GM12878 (cell line): ENCODE measurements at regions not wholly inside any gene's neighbourhood (a gene's known extent, or its start where the extent isn't known, plus 50 kb on each side); places are given as distances from the start of the nearest gene placed in this dataset.

Experiments used
- ATAC-seq: fragments of 200-7000 bp; cut with Tn5 transposase; 3 replicates; pipeline ENCODE4 v1.9.1; 2020; ENCODE audit warnings: mild to moderate bottlenecking, moderate library complexity
- BruUV-seq: library from RNA; stranded (reverse); fragments of 400-500 nt; replicated peaks from 2 replicates; lab custom pipeline; 2021; lab: Mats Ljungman, UMichigan
- CTCF ChIA-PET: fragments of 300-600 bp; sonication (Branson Sonifier 250); formaldehyde crosslinking; extraction: SDS; loops from one replicate; lab custom pipeline; 2021; ENCODE audit warnings: inconsistent platforms; lab: Yijun Ruan, JAX
- POLR2A ChIA-PET: fragments of 350-600 bp; formaldehyde crosslinking; extraction: SDS; loops from one replicate; lab custom pipeline; 2021; ENCODE audit warnings: inconsistent platforms; lab: Charles Lee
- RAD21 ChIA-PET: fragments of 300-600 bp; sonication (Branson Sonifier 250); formaldehyde crosslinking; loops from one replicate; lab custom pipeline; 2023; ENCODE audit warnings: antibody characterized with exemption; ENCODE audit not compliant: unreplicated experiment; lab: Charles Lee
- SMC1A ChIA-PET: fragments of 300-600 bp; sonication (Branson Sonifier 250); formaldehyde crosslinking; loops from one replicate; lab custom pipeline; 2023; ENCODE audit not compliant: unreplicated experiment, uncharacterized antibody; lab: Charles Lee
- DNase-seq: peaks from one replicate; pipeline ENCODE4 v3.0.0-alpha.2; 2011; ENCODE audit warnings: low read depth, low spot score
- FAIRE-seq: peaks from 3 replicates; lab custom pipeline; 2011; peaks lifted over from hg19 to GRCh38; lab: Jason Lieb, UNC
- H2AFZ ChIP-seq: 2 replicates; pipeline ENCODE4 v1.6.0; 2011; ENCODE audit warnings: low read depth, low read length, control low read depth; ENCODE audit not compliant: control insufficient read depth
- H3K27ac ChIP-seq: 2 replicates; pipeline ENCODE4 v1.5.1; 2011; ENCODE audit warnings: control low read depth; ENCODE audit not compliant: control insufficient read depth, insufficient read depth
- H3K27me3 ChIP-seq, 2 experiments: replicated peaks in 1 of 2; 2 replicates each; pipeline versions ENCODE4 v1.6.0 to v1.6.1; 2011; ENCODE audit warnings: low read length in 1 of 2; ENCODE audit not compliant: control insufficient read depth in 2 of 2, insufficient read depth in 2 of 2
- H3K36me3 ChIP-seq, 2 experiments: 2 replicates each; pipeline ENCODE4 v1.5.1; 2011; ENCODE audit warnings: low read length in 1 of 2; ENCODE audit not compliant: control insufficient read depth in 2 of 2, insufficient read depth in 2 of 2
- H3K4me1 ChIP-seq: 2 replicates; pipeline ENCODE4 v1.6.1; 2011; ENCODE audit warnings: mild to moderate bottlenecking, low read length, moderate library complexity, mixed read lengths; ENCODE audit not compliant: control insufficient read depth, insufficient read depth
- H3K4me2 ChIP-seq: 2 replicates; pipeline ENCODE4 v1.6.0; 2011; ENCODE audit warnings: control low read depth; ENCODE audit not compliant: control insufficient read depth, insufficient read depth
- H3K4me3 ChIP-seq: fragments of 200-600 bp; sonication (generic); 2 replicates; pipeline ENCODE4 v1.5.1; 2016
- H3K79me2 ChIP-seq: 2 replicates; pipeline ENCODE4 v1.6.0; 2011; ENCODE audit warnings: low read length; ENCODE audit not compliant: control insufficient read depth, insufficient read depth
- H3K9ac ChIP-seq: 2 replicates; pipeline ENCODE4 v1.8.0; 2011; ENCODE audit warnings: low read length, control low read depth, mixed read lengths; ENCODE audit not compliant: control insufficient read depth, insufficient read depth
- H3K9me3 ChIP-seq: replicated peaks from 3 replicates; pipeline ENCODE4 v1.5.1; 2011; ENCODE audit warnings: mild to moderate bottlenecking, low read length; ENCODE audit not compliant: control insufficient read depth, insufficient read depth
- H4K20me1 ChIP-seq: 2 replicates; pipeline ENCODE4 v1.6.0; 2011; ENCODE audit not compliant: control insufficient read depth, insufficient read depth
- IRF5 ChIP-seq: fragments of 450-650 bp; IDR thresholded peaks from 2 replicates; pipeline ENCODE4 v1.6.1; 2017; ENCODE audit warnings: borderline replicate concordance
- MLLT1 ChIP-seq: fragments of 450-650 bp; IDR thresholded peaks from 2 replicates; pipeline ENCODE4 v1.6.1; 2016; ENCODE audit warnings: mild to moderate bottlenecking
- RAD21 ChIP-seq: IDR thresholded peaks from 2 replicates; pipeline ENCODE4 v1.6.1; 2011; ENCODE audit warnings: mild to moderate bottlenecking, low read depth, low read length, moderate library complexity; ENCODE audit not compliant: insufficient read depth
- ZBTB11 ChIP-seq: fragments of 450-650 bp; formaldehyde crosslinking; IDR thresholded peaks from 2 replicates; pipeline ENCODE4 v1.5.0; 2022; ENCODE audit warnings: mild to moderate bottlenecking, missing genetic modification characterization
- ZNF207 ChIP-seq: fragments of 450-650 bp; IDR thresholded peaks from 2 replicates; pipeline ENCODE4 v1.6.1; 2014; ENCODE audit warnings: antibody characterized with exemption, mild to moderate bottlenecking, borderline replicate concordance
- ZNF274 ChIP-seq: IDR thresholded peaks from one replicate; pipeline ENCODE4 v1.8.0; 2011; ENCODE audit not compliant: insufficient read length, insufficient read depth
- ZNF687 ChIP-seq: fragments of 450-650 bp; IDR thresholded peaks from 2 replicates; pipeline ENCODE4 v1.6.1; 2017; ENCODE audit warnings: mild to moderate bottlenecking, moderate library complexity
- WGBS: methylation state at CpG from one replicate; pipeline ENCODE4 v1.1.6; 2016; ENCODE audit warnings: low lambda C conversion rate; ENCODE audit not compliant: insufficient replicate concordance, insufficient coverage; ENCODE audit errors: missing lambda C conversion rate; 5-methylcytosine and 5-hydroxymethylcytosine counted together
- in situ Hi-C: fragments of 300-500 bp; cut with MboI; formaldehyde crosslinking; loops from 9 replicates; pipeline ENCODE4 v1.14.3; 2018; ENCODE audit warnings: mixed read lengths
- intact Hi-C: fragments of 100-400 bp; cut with micrococcal nuclease; formaldehyde crosslinking; loops from one replicate; pipeline ENCODE4 v1.14.2; 2022; ENCODE audit not compliant: unreplicated experiment
- TF ChIP-seq, protein P1 (sequence below): fragments of 450-650 bp; IDR thresholded peaks from 2 replicates; pipeline ENCODE4 v1.6.1; 2017; ENCODE audit warnings: mild to moderate bottlenecking, low read depth, inconsistent platforms; ENCODE audit not compliant: poor library complexity, severe bottlenecking

DNA sequence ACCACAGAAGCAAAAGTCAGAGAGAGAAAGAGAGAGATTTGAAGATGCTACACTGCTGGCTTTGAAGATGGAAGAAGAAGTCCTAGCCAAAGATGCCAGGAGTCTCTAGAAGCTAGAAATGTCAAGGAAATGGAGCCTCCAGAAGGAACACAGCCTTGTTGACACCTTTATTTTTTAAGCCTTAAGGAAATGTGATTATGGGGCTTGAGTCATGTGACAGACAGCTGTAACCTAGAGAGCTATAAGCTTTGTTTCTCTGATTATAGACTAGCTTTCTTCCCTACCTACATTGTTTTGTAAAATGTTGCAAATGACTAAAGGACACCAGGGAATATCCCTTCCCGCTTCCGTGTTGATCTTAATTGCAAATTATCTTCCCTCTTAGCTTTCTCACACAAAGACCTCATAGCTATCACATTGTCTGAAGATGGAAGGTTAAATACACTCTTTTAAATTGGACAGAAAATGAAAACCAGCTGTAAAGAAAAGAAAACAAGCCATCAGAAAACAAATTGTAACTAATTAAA is 199.9 kb downstream of the ARHGAP12 start:
- BruUV-seq, result no TSS peak
- RAD21 ChIA-PET, result no interaction called here
- Histone ChIP-seq H3K4me1 (no peaks in the 10 kb centered on the region), H2AFZ (no peak overlapping the region), H3K9me3 (no peaks in the 10 kb centered on the region; the same call in 2 of the 3 replicates), H3K4me2 (no peak overlapping the region), H3K27ac (no peak overlapping the region), H3K27me3 (no peaks in the 10 kb centered on the region), H4K20me1 (no peaks in the 10 kb centered on the region), H3K9ac (no peak overlapping the region), H3K79me2 (no peaks in the 10 kb centered on the region), H3K4me3 (no peak overlapping the region), H3K36me3 (no peaks in the 10 kb centered on the region)
- ATAC-seq, result no peak
- POLR2A ChIA-PET, result no interaction called here
- WGBS, result 100% methylated on average over 2 of the region's 2 CpGs
- intact Hi-C loops, result no loop called here
- CTCF ChIA-PET, result no interaction called here
- in situ Hi-C loops, result no loop called here
- FAIRE-seq, result no peak
- SMC1A ChIA-PET, result interaction anchor here (1.0 to 3.0 kb wide), 4 partner anchors 10 to 67 kb away, joined by 3 to 11 read pairs (median 4); no protein-coding TSS in a partner anchor
- DNase-seq, result no peak
- no peak for TF ChIP-seq IRF5
- no peak for TF ChIP-seq RAD21
- no peak for TF ChIP-seq ZNF207
- no peak for TF ChIP-seq ZNF687
- TF ChIP-seq, protein P1, sequence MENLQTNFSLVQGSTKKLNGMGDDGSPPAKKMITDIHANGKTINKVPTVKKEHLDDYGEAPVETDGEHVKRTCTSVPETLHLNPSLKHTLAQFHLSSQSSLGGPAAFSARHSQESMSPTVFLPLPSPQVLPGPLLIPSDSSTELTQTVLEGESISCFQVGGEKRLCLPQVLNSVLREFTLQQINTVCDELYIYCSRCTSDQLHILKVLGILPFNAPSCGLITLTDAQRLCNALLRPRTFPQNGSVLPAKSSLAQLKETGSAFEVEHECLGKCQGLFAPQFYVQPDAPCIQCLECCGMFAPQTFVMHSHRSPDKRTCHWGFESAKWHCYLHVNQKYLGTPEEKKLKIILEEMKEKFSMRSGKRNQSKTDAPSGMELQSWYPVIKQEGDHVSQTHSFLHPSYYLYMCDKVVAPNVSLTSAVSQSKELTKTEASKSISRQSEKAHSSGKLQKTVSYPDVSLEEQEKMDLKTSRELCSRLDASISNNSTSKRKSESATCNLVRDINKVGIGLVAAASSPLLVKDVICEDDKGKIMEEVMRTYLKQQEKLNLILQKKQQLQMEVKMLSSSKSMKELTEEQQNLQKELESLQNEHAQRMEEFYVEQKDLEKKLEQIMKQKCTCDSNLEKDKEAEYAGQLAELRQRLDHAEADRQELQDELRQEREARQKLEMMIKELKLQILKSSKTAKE, result no peak
- no peak for TF ChIP-seq ZNF274
- no peak for TF ChIP-seq MLLT1
- TF ChIP-seq ZBTB11, result no peak
